ENCODE measurements at regions not wholly inside any gene's neighbourhood (a gene's known extent, or its start where the extent isn't known, plus 50 kb on each side); places are given as distances from the start of the nearest gene placed in this dataset.

DNA sequence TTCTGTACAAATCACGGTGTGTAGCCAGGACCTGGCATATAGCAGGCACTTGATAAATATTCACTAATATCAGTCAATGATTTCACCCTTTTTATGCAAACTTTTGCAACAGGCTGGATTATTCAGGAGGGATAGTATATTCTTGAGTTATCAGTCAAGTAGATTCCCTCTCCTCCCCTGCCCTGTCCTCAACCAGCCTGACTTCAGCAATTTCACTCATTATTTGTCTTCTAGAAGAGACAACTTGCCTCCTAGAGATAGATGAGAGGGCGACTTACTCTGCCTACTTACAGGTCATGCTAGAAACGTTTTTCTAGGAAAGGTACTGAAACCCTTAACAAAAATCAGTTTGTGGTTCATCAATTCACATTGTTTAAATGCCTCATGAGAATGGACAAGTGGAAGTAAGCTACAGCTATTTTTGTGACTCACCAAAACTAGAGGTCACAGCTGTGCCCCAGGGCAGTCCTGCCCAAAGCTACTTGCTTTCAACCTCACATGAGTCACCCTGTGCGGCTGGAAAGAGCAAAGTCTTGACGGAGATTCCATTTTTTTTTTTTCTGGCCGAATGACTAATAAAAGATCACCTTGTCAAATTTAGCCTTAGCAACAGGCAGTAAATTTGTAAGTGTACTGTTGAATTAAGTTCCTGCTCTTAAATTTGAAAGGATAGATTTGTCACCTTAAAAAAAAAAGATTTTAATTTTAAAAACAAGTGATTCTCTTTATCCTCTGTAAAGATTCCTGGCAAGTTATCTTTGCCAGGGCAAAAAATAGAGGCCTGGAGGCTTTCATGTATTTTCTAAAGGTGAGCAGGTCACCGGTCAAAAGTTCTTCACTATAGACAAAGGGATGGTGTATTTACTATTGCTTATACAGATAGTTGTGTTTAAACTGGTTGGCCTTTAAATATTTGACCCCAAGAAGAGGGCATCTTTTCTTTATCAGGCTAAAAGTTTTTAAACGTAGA is 109.0 kb upstream of the SLC35G4 start (continued):
- TF ChIP-seq, protein P1, sequence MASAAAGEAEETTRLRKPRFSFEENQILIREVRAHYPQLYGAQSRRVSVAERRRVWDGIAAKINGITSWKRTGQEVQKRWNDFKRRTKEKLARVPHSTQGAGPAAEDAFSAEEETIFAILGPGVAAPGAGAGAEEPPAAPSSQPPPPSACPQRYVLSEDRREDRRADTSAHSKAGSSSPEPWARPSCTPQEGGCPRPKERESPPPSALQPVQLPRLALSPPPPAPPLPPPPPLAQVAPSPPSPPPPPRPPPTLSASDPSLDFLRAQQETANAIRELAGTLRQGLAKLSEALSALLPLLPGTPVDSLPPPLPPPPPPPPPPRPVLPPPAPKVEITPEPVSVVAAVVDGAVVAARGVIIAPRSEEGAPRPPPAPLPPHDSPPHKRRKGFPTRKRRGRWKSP (CRISPR knock-in tag; IDR thresholded peaks at IDR 0.05), result no peak
- TF ChIP-seq ZSCAN9 (CRISPR knock-in tag; IDR thresholded peaks at IDR 0.05; ENCODE audit: borderline replicate concordance), result peak; percentile 44; the same call in 1 of the 2 replicates
- TF ChIP-seq, protein P2, sequence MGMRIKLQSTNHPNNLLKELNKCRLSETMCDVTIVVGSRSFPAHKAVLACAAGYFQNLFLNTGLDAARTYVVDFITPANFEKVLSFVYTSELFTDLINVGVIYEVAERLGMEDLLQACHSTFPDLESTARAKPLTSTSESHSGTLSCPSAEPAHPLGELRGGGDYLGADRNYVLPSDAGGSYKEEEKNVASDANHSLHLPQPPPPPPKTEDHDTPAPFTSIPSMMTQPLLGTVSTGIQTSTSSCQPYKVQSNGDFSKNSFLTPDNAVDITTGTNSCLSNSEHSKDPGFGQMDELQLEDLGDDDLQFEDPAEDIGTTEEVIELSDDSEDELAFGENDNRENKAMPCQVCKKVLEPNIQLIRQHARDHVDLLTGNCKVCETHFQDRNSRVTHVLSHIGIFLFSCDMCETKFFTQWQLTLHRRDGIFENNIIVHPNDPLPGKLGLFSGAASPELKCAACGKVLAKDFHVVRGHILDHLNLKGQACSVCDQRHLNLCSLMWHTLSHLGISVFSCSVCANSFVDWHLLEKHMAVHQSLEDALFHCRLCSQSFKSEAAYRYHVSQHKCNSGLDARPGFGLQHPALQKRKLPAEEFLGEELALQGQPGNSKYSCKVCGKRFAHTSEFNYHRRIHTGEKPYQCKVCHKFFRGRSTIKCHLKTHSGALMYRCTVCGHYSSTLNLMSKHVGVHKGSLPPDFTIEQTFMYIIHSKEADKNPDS (CRISPR knock-in tag; IDR thresholded peaks at IDR 0.05), result no peak
- TF ChIP-seq MED1 (CRISPR knock-in tag; IDR thresholded peaks at IDR 0.05), result peak; percentile 83; the same call in 1 of the 2 replicates
- peak; percentile 74; the same call in 1 of the 2 replicates for TF ChIP-seq GFI1 (CRISPR knock-in tag; IDR thresholded peaks at IDR 0.05; ENCODE audit: borderline replicate concordance)
- TF ChIP-seq, protein P3, sequence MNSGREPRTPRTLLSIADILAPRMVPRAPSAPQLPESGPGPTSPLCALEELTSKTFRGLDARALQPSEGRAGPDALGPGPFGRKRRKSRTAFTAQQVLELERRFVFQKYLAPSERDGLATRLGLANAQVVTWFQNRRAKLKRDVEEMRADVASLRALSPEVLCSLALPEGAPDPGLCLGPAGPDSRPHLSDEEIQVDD (CRISPR knock-in tag; IDR thresholded peaks at IDR 0.05; ENCODE audit: borderline replicate concordance), result no peak
- no peak for TF ChIP-seq ZNF670 (CRISPR knock-in tag; IDR thresholded peaks at IDR 0.05; ENCODE audit: borderline replicate concordance)
- TF ChIP-seq, protein P4, sequence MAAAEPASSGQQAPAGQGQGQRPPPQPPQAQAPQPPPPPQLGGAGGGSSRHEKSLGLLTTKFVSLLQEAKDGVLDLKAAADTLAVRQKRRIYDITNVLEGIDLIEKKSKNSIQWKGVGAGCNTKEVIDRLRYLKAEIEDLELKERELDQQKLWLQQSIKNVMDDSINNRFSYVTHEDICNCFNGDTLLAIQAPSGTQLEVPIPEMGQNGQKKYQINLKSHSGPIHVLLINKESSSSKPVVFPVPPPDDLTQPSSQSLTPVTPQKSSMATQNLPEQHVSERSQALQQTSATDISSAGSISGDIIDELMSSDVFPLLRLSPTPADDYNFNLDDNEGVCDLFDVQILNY (CRISPR knock-in tag; conservative IDR thresholded peaks at IDR 0.05), result no peak
- TF ChIP-seq, protein P5, sequence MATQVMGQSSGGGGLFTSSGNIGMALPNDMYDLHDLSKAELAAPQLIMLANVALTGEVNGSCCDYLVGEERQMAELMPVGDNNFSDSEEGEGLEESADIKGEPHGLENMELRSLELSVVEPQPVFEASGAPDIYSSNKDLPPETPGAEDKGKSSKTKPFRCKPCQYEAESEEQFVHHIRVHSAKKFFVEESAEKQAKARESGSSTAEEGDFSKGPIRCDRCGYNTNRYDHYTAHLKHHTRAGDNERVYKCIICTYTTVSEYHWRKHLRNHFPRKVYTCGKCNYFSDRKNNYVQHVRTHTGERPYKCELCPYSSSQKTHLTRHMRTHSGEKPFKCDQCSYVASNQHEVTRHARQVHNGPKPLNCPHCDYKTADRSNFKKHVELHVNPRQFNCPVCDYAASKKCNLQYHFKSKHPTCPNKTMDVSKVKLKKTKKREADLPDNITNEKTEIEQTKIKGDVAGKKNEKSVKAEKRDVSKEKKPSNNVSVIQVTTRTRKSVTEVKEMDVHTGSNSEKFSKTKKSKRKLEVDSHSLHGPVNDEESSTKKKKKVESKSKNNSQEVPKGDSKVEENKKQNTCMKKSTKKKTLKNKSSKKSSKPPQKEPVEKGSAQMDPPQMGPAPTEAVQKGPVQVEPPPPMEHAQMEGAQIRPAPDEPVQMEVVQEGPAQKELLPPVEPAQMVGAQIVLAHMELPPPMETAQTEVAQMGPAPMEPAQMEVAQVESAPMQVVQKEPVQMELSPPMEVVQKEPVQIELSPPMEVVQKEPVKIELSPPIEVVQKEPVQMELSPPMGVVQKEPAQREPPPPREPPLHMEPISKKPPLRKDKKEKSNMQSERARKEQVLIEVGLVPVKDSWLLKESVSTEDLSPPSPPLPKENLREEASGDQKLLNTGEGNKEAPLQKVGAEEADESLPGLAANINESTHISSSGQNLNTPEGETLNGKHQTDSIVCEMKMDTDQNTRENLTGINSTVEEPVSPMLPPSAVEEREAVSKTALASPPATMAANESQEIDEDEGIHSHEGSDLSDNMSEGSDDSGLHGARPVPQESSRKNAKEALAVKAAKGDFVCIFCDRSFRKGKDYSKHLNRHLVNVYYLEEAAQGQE (IDR thresholded peaks at IDR 0.05; ENCODE audit: borderline replicate concordance in 1 of 2, low read depth in 1 of 2, low read length in 2 of 2), result no peak; a peak in 1 of 4 replicates
- TF ChIP-seq, protein P6, sequence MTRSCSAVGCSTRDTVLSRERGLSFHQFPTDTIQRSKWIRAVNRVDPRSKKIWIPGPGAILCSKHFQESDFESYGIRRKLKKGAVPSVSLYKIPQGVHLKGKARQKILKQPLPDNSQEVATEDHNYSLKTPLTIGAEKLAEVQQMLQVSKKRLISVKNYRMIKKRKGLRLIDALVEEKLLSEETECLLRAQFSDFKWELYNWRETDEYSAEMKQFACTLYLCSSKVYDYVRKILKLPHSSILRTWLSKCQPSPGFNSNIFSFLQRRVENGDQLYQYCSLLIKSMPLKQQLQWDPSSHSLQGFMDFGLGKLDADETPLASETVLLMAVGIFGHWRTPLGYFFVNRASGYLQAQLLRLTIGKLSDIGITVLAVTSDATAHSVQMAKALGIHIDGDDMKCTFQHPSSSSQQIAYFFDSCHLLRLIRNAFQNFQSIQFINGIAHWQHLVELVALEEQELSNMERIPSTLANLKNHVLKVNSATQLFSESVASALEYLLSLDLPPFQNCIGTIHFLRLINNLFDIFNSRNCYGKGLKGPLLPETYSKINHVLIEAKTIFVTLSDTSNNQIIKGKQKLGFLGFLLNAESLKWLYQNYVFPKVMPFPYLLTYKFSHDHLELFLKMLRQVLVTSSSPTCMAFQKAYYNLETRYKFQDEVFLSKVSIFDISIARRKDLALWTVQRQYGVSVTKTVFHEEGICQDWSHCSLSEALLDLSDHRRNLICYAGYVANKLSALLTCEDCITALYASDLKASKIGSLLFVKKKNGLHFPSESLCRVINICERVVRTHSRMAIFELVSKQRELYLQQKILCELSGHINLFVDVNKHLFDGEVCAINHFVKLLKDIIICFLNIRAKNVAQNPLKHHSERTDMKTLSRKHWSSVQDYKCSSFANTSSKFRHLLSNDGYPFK (CRISPR knock-in tag; IDR thresholded peaks at IDR 0.05; ENCODE audit: borderline replicate concordance), result no peak
- peak; percentile 72 for TF ChIP-seq FOXA3 (CRISPR knock-in tag; IDR thresholded peaks at IDR 0.05)
- TF ChIP-seq, protein P7, sequence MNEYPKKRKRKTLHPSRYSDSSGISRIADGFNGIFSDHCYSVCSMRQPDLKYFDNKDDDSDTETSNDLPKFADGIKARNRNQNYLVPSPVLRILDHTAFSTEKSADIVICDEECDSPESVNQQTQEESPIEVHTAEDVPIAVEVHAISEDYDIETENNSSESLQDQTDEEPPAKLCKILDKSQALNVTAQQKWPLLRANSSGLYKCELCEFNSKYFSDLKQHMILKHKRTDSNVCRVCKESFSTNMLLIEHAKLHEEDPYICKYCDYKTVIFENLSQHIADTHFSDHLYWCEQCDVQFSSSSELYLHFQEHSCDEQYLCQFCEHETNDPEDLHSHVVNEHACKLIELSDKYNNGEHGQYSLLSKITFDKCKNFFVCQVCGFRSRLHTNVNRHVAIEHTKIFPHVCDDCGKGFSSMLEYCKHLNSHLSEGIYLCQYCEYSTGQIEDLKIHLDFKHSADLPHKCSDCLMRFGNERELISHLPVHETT (CRISPR knock-in tag; conservative IDR thresholded peaks at IDR 0.05), result no peak
- TF ChIP-seq ARHGAP35 (CRISPR knock-in tag; IDR thresholded peaks at IDR 0.05; ENCODE audit: borderline replicate concordance), result no peak
- TF ChIP-seq HMG20B (CRISPR knock-in tag; conservative IDR thresholded peaks at IDR 0.05), result no peak
